Epithelial cell of esophagus (primary cell): ENCODE measurements at regions not wholly inside any gene's neighbourhood (a gene's known extent, or its start where the extent isn't known, plus 50 kb on each side); places are given as distances from the start of the nearest gene placed in this dataset.
A peak's percentile ranks its signal among the peaks of the same experiment; 100 is the strongest.

Source experiments
- DNase-seq: peaks from one replicate; pipeline ENCODE4 v3.0.0; 2010; ENCODE audit warnings: low read depth
- H3K4me3 ChIP-seq: 2 replicates; pipeline ENCODE4 v1.5.1; 2011; ENCODE audit warnings: mild to moderate bottlenecking, low read length, control low read depth
- TF ChIP-seq, protein P1 (sequence below): IDR thresholded peaks from 2 replicates; pipeline ENCODE4 v1.5.1; 2011; ENCODE audit warnings: low read depth, mild to moderate bottlenecking, low read length, control low read depth, inconsistent platforms; ENCODE audit not compliant: insufficient read depth; ENCODE audit errors: missing control alignments

DNA sequence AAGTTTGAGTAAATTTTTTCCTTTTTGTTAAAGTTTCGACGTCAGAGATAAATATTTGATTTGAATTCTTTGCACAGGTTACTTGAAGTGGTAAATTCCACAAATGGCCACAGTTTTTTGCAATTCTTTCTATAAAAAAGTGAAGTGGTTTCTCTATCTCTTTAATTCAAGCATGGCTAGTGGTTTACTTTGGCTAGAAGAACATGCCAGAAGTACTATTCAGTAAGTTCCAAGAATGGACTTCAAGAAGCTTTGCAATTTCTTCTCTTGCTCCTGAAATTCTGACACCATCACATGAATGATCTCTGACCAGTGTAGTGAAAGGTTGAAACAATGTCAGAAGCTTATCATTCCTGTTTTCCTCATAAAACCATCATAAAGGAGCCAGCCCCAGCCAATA, 55.7 kb upstream of the RNPC3 start:
- DNase-seq, result no peak
- no peak overlapping the region for H3K4me3 ChIP-seq
- TF ChIP-seq, protein P1, sequence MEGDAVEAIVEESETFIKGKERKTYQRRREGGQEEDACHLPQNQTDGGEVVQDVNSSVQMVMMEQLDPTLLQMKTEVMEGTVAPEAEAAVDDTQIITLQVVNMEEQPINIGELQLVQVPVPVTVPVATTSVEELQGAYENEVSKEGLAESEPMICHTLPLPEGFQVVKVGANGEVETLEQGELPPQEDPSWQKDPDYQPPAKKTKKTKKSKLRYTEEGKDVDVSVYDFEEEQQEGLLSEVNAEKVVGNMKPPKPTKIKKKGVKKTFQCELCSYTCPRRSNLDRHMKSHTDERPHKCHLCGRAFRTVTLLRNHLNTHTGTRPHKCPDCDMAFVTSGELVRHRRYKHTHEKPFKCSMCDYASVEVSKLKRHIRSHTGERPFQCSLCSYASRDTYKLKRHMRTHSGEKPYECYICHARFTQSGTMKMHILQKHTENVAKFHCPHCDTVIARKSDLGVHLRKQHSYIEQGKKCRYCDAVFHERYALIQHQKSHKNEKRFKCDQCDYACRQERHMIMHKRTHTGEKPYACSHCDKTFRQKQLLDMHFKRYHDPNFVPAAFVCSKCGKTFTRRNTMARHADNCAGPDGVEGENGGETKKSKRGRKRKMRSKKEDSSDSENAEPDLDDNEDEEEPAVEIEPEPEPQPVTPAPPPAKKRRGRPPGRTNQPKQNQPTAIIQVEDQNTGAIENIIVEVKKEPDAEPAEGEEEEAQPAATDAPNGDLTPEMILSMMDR, result no peak

DNA sequence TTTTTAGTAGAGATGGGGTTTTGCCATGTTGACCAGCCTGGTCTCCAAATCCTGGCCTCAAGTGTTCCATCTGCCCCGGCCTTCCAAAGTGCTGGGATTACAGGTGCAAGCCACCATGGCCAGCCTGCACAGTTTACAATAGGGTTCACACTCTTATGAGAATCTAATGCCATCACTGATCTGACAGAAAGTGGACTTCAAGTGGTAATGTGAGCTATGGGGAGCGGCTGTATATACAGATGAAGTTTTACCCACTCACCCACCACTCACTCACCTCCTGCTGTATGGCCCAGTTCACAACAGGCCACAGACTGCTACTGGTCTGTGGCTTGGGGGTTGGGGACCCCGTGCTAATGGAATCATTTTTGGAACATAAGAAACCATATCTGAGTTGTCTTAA, 58.4 kb upstream of the RNPC3 start:
- TF ChIP-seq, protein P1, result no peak
- H3K4me3 ChIP-seq, result no peak overlapping the region
- DNase-seq, result no peak

DNA sequence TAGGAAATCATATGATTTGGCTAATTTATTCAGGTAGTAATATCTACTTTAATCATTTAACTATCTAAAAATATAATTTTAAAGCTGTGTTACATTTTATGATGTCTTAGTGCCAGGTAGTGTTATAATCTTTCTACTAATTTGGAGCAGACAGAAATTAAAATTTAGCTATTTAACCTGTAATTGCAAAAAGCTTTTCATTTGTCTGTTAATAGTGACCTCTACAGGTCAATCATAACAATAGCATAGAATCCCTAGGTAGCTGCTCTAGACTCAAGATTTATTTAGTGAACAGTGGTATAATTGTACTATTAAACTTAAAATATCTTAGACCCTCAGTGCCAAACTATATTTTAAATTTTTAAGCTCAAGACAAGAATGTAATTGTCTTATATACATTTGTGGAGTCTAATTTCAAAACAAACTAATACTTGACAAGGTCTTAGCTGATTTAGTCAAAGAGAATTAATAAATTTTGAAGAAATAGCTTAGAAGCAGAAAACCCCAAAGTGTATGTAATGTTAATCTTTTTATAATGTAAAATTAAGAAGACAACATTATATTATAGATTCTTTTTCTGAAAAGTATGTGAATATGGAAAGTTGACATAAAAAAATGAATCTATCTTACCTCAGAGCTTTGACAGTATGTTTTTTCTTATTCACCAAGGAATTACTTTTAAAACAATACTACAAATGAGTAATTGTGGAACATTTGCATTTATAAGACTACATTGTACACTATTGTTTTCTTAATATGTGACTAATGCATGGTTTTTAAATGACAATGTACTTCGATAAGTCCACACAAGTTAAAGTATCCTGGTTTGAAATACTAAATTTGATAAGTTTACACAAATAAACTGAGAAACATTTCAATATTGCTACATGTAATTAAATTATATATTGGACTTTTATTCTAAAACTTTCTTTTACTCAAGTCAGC, 64.1 kb upstream of the RNPC3 start:
- peak; percentile 37 for DNase-seq
- TF ChIP-seq, protein P1, result peak; percentile 45
- no peak overlapping the region for H3K4me3 ChIP-seq

DNA sequence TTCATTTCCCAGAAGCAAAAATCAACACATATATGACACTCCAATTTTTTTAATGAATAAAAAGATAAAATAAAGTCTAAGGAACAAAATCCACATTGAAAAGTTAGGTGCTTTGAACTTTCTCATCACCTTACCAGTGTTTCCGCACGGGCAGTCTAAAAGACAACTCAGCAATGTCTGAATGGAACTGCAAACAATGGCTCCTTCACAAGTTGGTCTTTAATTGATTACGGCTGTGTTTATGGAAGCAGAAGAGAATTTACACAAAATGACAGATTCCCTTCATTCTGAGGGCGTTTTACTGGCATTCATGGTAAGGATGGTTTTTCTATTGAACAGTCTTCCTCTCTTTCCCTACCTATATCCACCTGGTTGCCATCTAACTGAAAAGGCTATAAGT, 65.0 kb upstream of the RNPC3 start:
- no peak for DNase-seq
- H3K4me3 ChIP-seq, result no peak overlapping the region
- TF ChIP-seq, protein P1, result no peak

DNA sequence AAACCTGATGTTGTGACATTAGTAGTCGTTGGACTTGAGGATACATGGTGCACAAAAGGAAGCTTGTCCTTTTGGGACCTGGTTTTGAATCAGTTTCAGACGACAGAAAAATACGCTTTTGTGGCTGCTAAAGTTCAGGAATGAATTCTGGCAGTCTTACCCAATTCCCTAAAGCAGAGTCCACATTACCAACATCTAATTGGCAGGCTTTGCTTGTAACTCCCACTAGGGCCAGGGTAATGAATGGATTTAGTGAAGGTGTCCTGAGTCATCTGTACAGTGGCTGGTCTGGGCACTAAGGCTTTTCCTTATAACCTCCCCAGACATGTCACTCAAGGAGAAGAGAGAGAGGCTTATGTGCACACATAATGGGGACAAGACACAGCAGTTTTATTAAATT, 66.2 kb upstream of the RNPC3 start:
- H3K4me3 ChIP-seq, result no peak overlapping the region
- DNase-seq, result peak; percentile 53
- TF ChIP-seq, protein P1, result no peak

DNA sequence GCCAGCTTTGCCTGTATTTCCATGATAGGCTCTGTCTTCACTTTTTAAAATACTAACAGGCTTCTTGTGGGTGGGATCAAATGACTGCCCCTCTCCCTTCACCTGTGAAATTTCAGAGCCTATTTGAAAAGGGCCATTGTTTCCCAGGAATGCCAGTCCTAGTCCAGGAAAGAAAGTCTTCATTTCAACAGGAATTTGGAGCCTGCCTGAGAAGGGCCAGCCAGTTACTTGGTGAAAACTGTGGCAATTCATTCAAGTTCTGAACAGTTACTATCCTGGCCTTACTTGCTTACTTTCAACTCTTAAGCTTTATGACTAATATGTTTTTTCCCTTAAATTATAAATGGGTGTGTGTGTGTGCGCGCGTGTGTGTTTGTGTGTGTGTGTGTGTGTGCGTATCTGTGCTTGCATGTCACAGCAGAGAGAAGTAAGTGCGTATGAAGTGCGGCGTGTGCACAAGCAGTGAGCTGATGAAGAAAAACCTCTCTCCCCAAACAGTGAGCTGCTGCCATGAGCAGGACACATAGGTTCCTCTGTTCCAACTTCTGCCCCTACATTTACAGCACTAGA, 67.5 kb upstream of the RNPC3 start:
- TF ChIP-seq, protein P1, result no peak
- no peak overlapping the region for H3K4me3 ChIP-seq
- DNase-seq, result peak; percentile 36
